K562 (cell line): ENCODE measurements at regions not wholly inside any gene's neighbourhood (a gene's known extent, or its start where the extent isn't known, plus 50 kb on each side); places are given as distances from the start of the nearest gene placed in this dataset.

Experiments
- ATAC-seq: fragments of 200-7000 bp; cut with Tn5 transposase; 3 replicates; pipeline ENCODE4 v1.9.1; 2020; ENCODE audit warnings: moderate library complexity
- BruUV-seq: library from RNA; stranded (reverse); fragments of 400-500 nt; replicated peaks from 2 replicates; lab custom pipeline; 2021; lab: Mats Ljungman, UMichigan
- CTCF ChIA-PET: fragments of 300-600 bp; formaldehyde crosslinking; extraction: SDS; loops from one replicate; lab custom pipeline; 2021; ENCODE audit warnings: low intra/inter-chr PET ratio; lab: Yijun Ruan, JAX
- POLR2A ChIA-PET: fragments of 300-600, 350-650 bp; sonication (Branson Sonifier 250); formaldehyde crosslinking; extraction: SDS; loops from one replicate; lab custom pipeline; 2021; ENCODE audit warnings: antibody characterized with exemption, inconsistent platforms; lab: Yijun Ruan, JAX
- DNase-seq, 4 experiments: peaks; one replicate each; pipeline versions ENCODE4 v3.0.0 to v3.0.0-alpha.2; 2011 to 2018; ENCODE audit warnings: low spot score in 3 of 4, mixed read lengths in 3 of 4; ENCODE audit errors: extremely low read depth in 1 of 4
- FAIRE-seq: peaks from 2 replicates; lab custom pipeline; 2011; peaks lifted over from hg19 to GRCh38; lab: Jason Lieb, UNC
- H2AFZ ChIP-seq: 2 replicates; pipeline ENCODE4 v1.6.0; 2011; ENCODE audit warnings: low read depth, low read length, control low read depth, inconsistent platforms
- H3K27ac ChIP-seq: fragments of 200-600 bp; 3 replicates; pipeline ENCODE4 v1.8.0; 2011; ENCODE audit warnings: low read depth, mild to moderate bottlenecking, control low read depth, inconsistent platforms, low read length, moderate library complexity, mixed read lengths; ENCODE audit errors: extremely low read depth
- H3K27me3 ChIP-seq, 2 experiments: fragments of 300-600 bp in 1 of 2; 2 replicates in 1 of 2; 3 replicates in 1 of 2; pipeline versions ENCODE4 v1.6.0 to v1.8.0; 2011; ENCODE audit warnings: inconsistent platforms in 2 of 2, low read length in 2 of 2, mild to moderate bottlenecking in 1 of 2, mixed read lengths in 1 of 2, moderate library complexity in 1 of 2; ENCODE audit not compliant: control insufficient read depth in 2 of 2, insufficient read depth in 2 of 2
- H3K36me3 ChIP-seq: fragments of 300-600 bp; 3 replicates; pipeline ENCODE4 v1.8.0; 2011; ENCODE audit warnings: mild to moderate bottlenecking, low read length, inconsistent platforms; ENCODE audit not compliant: control insufficient read depth, insufficient read depth
- H3K4me1 ChIP-seq, 2 experiments: fragments of 200-600 bp in 1 of 2; replicated peaks in 1 of 2; 2 replicates in 1 of 2; 3 replicates in 1 of 2; pipeline versions ENCODE4 v1.5.1 to v1.8.0; 2011; ENCODE audit warnings: inconsistent platforms in 2 of 2, low read length in 2 of 2, mild to moderate bottlenecking in 1 of 2, mixed read lengths in 1 of 2, moderate library complexity in 1 of 2; ENCODE audit not compliant: control insufficient read depth in 2 of 2, insufficient read depth in 2 of 2
- H3K4me2 ChIP-seq: 2 replicates; pipeline ENCODE4 v1.6.1; 2011; ENCODE audit warnings: low read length, control low read depth, inconsistent platforms, mixed read lengths; ENCODE audit not compliant: insufficient read depth
- H3K4me3 ChIP-seq: fragments of 200-600 bp; sonication (generic), shearing (Covaris generic); 2 replicates; pipeline ENCODE4 v1.5.1; 2016; ENCODE audit warnings: control low read depth, inconsistent platforms
- H3K79me2 ChIP-seq: fragments of 200-600 bp; 3 replicates; pipeline ENCODE4 v1.8.0; 2011; ENCODE audit warnings: low read length, inconsistent platforms; ENCODE audit not compliant: control insufficient read depth, insufficient read depth
- H3K9ac ChIP-seq, 2 experiments: 2 replicates each; pipeline versions ENCODE4 v1.6.0 to v1.6.1; 2011; ENCODE audit warnings: low read depth in 2 of 2, low read length in 2 of 2, control low read depth in 1 of 2, inconsistent platforms in 1 of 2, mild to moderate bottlenecking in 1 of 2, mixed read lengths in 1 of 2; ENCODE audit not compliant: insufficient read depth in 1 of 2
- H3K9me1 ChIP-seq: one replicate; pipeline ENCODE4 v1.6.0; 2011; ENCODE audit warnings: inconsistent platforms, mild to moderate bottlenecking, low read length, moderate library complexity; ENCODE audit not compliant: control insufficient read depth, insufficient read depth
- H3K9me3 ChIP-seq: replicated peaks from 2 replicates; pipeline ENCODE4 v1.5.1; 2011; ENCODE audit warnings: low read depth, low read length, inconsistent platforms; ENCODE audit not compliant: control insufficient read depth, insufficient read depth
- H4K20me1 ChIP-seq: replicated peaks from 2 replicates; pipeline ENCODE4 v1.6.1; 2011; ENCODE audit warnings: low read length, inconsistent platforms, mixed read lengths; ENCODE audit not compliant: control insufficient read depth, insufficient read depth
- DNMT1 ChIP-seq: fragments of 450-650 bp; IDR thresholded peaks from 2 replicates; pipeline ENCODE4 v1.6.1; 2016; ENCODE audit warnings: antibody characterized with exemption, mild to moderate bottlenecking
- SMAD1 ChIP-seq: fragments of 150-350 bp; IDR thresholded peaks from 2 replicates; pipeline ENCODE4 v1.6.1; 2014; ENCODE audit warnings: low read length, low read depth; ENCODE audit not compliant: partially characterized antibody
- SP2 ChIP-seq: IDR thresholded peaks from 2 replicates; pipeline ENCODE4 v1.6.1; 2011; ENCODE audit warnings: mild to moderate bottlenecking, low read depth, low read length, moderate library complexity; ENCODE audit not compliant: poor library complexity, severe bottlenecking; ENCODE audit errors: extremely low read depth
- WHSC1 ChIP-seq: IDR thresholded peaks from one replicate; pipeline ENCODE4 v1.6.1; 2012; ENCODE audit warnings: low read length, control low read depth, inconsistent platforms
- ZNF668 ChIP-seq: fragments of 250-450 bp; sonication (Bioruptor Pico); IDR thresholded peaks from 2 replicates; pipeline ENCODE4 v1.8.0; 2022; ENCODE audit warnings: mild to moderate bottlenecking, inconsistent platforms
- WGBS: fragments of 100-300 bp; shearing (Covaris generic); methylation state at CpG from one replicate; pipeline ENCODE4 v1.1.6; 2016; ENCODE audit warnings: low coverage, mixed read lengths; ENCODE audit not compliant: insufficient coverage; ENCODE audit errors: missing lambda C conversion rate; 5-methylcytosine and 5-hydroxymethylcytosine counted together
- in situ Hi-C: fragments of 300-500 bp; cut with MboI; formaldehyde crosslinking; loops from 4 replicates; pipeline ENCODE4 v1.15.0; 2018; ENCODE audit warnings: inconsistent platforms, mixed read lengths
- intact Hi-C: fragments of 100-400 bp; cut with micrococcal nuclease; formaldehyde crosslinking; loops from 2 replicates; pipeline ENCODE4 v1.14.2; 2022
- TF ChIP-seq, protein P1 (sequence below): fragments of 250-450 bp; sonication (Bioruptor Pico); IDR thresholded peaks from 2 replicates; pipeline ENCODE4 v1.8.0; 2022; ENCODE audit warnings: moderate library complexity, mild to moderate bottlenecking, inconsistent platforms
- TF ChIP-seq, protein P2 (sequence below), 3 experiments: IDR thresholded peaks in 2 of 3; conservative IDR thresholded peaks in 1 of 3; 2 replicates each; pipeline ENCODE4 v1.5.1; 2011 to 2012; ENCODE audit warnings: low read length in 3 of 3, mild to moderate bottlenecking in 3 of 3, control low read depth in 2 of 3, improper control_type of control experiment in 1 of 3, inconsistent platforms in 1 of 3, low read depth in 1 of 3, mixed read lengths in 1 of 3, moderate library complexity in 1 of 3; ENCODE audit not compliant: insufficient read depth in 2 of 3

DNA sequence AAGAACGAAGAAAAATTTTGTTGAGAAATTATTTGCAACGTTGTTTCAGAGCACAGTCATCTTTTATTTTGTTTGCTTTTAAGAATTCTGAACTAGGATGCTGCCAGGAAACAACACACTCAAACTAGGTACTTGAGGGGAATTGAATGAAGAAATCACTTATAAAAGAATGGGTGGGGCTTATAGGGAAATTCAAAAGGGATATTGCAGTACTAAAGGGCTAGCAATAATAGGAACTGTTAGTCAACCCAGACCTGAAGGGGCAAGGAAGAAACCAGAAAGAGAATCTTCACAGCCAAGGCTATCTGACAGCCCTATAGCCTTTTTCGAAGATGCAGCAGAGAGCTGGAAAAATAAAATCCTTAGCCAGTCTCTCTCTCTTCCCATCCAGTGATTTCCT lies 179.3 kb downstream of the RPRM start:
- intact Hi-C loops = no loop called here
- Histone ChIP-seq H3K4me2 (no peak overlapping the region), H2AFZ (no peak overlapping the region), H3K27me3 (no peaks in the 10 kb centered on the region), H3K4me3 (no peak overlapping the region), H3K9ac (no peak overlapping the region), H3K4me1 (no peaks in the 10 kb centered on the region), H3K27ac (no peak overlapping the region), H3K79me2 (no peaks in the 10 kb centered on the region), H3K9me3 (no peaks in the 10 kb centered on the region; the same call in 1 of the 2 replicates), H3K9me1 (no peaks in the 10 kb centered on the region), H4K20me1 (no peaks in the 10 kb centered on the region), H3K36me3 (no peaks in the 10 kb centered on the region)
- no peak for TF ChIP-seq SMAD1
- TF ChIP-seq ZNF668 (CRISPR knock-in tag) = no peak
- TF ChIP-seq DNMT1 = no peak
- TF ChIP-seq SP2 = no peak
- TF ChIP-seq, protein P1, sequence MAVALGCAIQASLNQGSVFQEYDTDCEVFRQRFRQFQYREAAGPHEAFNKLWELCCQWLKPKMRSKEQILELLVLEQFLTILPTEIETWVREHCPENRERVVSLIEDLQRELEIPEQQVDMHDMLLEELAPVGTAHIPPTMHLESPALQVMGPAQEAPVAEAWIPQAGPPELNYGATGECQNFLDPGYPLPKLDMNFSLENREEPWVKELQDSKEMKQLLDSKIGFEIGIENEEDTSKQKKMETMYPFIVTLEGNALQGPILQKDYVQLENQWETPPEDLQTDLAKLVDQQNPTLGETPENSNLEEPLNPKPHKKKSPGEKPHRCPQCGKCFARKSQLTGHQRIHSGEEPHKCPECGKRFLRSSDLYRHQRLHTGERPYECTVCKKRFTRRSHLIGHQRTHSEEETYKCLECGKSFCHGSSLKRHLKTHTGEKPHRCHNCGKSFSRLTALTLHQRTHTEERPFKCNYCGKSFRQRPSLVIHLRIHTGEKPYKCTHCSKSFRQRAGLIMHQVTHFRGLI = no peak
- no peak for TF ChIP-seq WHSC1
- TF ChIP-seq, protein P2, sequence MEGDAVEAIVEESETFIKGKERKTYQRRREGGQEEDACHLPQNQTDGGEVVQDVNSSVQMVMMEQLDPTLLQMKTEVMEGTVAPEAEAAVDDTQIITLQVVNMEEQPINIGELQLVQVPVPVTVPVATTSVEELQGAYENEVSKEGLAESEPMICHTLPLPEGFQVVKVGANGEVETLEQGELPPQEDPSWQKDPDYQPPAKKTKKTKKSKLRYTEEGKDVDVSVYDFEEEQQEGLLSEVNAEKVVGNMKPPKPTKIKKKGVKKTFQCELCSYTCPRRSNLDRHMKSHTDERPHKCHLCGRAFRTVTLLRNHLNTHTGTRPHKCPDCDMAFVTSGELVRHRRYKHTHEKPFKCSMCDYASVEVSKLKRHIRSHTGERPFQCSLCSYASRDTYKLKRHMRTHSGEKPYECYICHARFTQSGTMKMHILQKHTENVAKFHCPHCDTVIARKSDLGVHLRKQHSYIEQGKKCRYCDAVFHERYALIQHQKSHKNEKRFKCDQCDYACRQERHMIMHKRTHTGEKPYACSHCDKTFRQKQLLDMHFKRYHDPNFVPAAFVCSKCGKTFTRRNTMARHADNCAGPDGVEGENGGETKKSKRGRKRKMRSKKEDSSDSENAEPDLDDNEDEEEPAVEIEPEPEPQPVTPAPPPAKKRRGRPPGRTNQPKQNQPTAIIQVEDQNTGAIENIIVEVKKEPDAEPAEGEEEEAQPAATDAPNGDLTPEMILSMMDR (IDR thresholded peaks at IDR 0.05 in 2 of 3, conservative IDR thresholded peaks at IDR 0.05 in 1 of 3; ENCODE audit: insufficient read depth in 2 of 3, low read depth in 1 of 3, low read length in 3 of 3) = no peak
- ChIA-PET CTCF (no interaction called here), POLR2A (no interaction called here)
- FAIRE-seq = no peak
- ATAC-seq = no peak
- in situ Hi-C loops = no loop called here
- DNase-seq = no peak
- WGBS = 0% methylated on average over 2 of the region's 3 CpGs
- no TSS peak for BruUV-seq
